Endodermal cell (in vitro differentiated cells): ENCODE measurements at regions not wholly inside any gene's neighbourhood (a gene's known extent, or its start where the extent isn't known, plus 50 kb on each side); places are given as distances from the start of the nearest gene placed in this dataset.

Experiments
- DNase-seq: peaks from one replicate; pipeline ENCODE4 v3.0.0-alpha.2; 2017
- H3K27ac ChIP-seq: 2 replicates; pipeline ENCODE4 v1.5.1; 2013; ENCODE audit warnings: mild to moderate bottlenecking, low read depth, low read length, moderate library complexity
- H3K27me3 ChIP-seq: 2 replicates; pipeline ENCODE4 v1.6.1; 2013; ENCODE audit warnings: mild to moderate bottlenecking, low read length, moderate library complexity; ENCODE audit not compliant: insufficient read depth, control insufficient read depth, poor library complexity, severe bottlenecking
- H3K36me3 ChIP-seq: 2 replicates; pipeline ENCODE4 v1.7.0; 2013; ENCODE audit warnings: mild to moderate bottlenecking, low read length, moderate library complexity; ENCODE audit not compliant: control insufficient read depth, insufficient read depth
- H3K4me1 ChIP-seq: one replicate; pipeline ENCODE4 v1.7.0; 2013; ENCODE audit warnings: low read length; ENCODE audit not compliant: control insufficient read depth, insufficient read depth
- H3K4me3 ChIP-seq: 2 replicates; pipeline ENCODE4 v1.5.1; 2013; ENCODE audit warnings: mild to moderate bottlenecking, low read length, moderate library complexity
- H3K9ac ChIP-seq: 2 replicates; pipeline ENCODE4 v1.6.1; 2013; ENCODE audit warnings: mild to moderate bottlenecking, low read length, moderate library complexity; ENCODE audit not compliant: poor library complexity, severe bottlenecking; ENCODE audit errors: extremely low read depth
- H3K9me3 ChIP-seq: 2 replicates; pipeline ENCODE4 v1.6.1; 2013; ENCODE audit warnings: mild to moderate bottlenecking, low read length, moderate library complexity; ENCODE audit not compliant: control insufficient read depth
- H3K27ac Mint-ChIP-seq: 2 replicates; pipeline ENCODE4 v1.8.0; 2020; ENCODE audit warnings: mixed read lengths
- H3K27me3 Mint-ChIP-seq: 2 replicates; pipeline ENCODE4 v1.8.0; 2021; ENCODE audit warnings: mild to moderate bottlenecking, mixed read lengths; ENCODE audit not compliant: insufficient read depth
- H3K36me3 Mint-ChIP-seq: 2 replicates; pipeline ENCODE4 v1.8.0; 2020; ENCODE audit warnings: low read depth, mixed read lengths
- H3K4me1 Mint-ChIP-seq: 2 replicates; pipeline ENCODE4 v1.8.0; 2020; ENCODE audit warnings: mixed read lengths
- H3K4me3 Mint-ChIP-seq: 2 replicates; pipeline ENCODE4 v1.8.0; 2020; ENCODE audit warnings: mild to moderate bottlenecking, moderate library complexity, mixed read lengths
- H3K9me3 Mint-ChIP-seq: 2 replicates; pipeline ENCODE4 v1.8.0; 2020; ENCODE audit warnings: mild to moderate bottlenecking, mixed read lengths
- CTCF ChIP-seq: fragments of 200-600 bp; sonication (generic); conservative IDR thresholded peaks from 2 replicates; pipeline ENCODE4 v1.5.0; 2021; ENCODE audit warnings: antibody characterized with exemption, mild to moderate bottlenecking
- WGBS, 2 experiments: methylation state at CpG; one replicate each; pipeline versions ENCODE4 v1.1.5 to v1.1.7; 2013; ENCODE audit warnings: missing lambda C conversion rate in 2 of 2, mixed read lengths in 1 of 2; ENCODE audit not compliant: insufficient coverage in 1 of 2, insufficient read length in 1 of 2; 5-methylcytosine and 5-hydroxymethylcytosine counted together

- Histone ChIP-seq H3K9ac (no peak overlapping the region), H3K27ac (no peak overlapping the region), H3K27me3 (peaks cover 7% of the 10 kb centered on the region), H3K9me3 (no peaks in the 10 kb centered on the region), H3K4me1 (no peaks in the 10 kb centered on the region), H3K36me3 (no peaks in the 10 kb centered on the region), H3K4me3 (no peak overlapping the region)
- no peaks in the 10 kb centered on the region for H3K9me3 Mint-ChIP-seq
- H3K27me3 Mint-ChIP-seq, result peaks cover 9% of the 10 kb centered on the region
- no peaks in the 10 kb centered on the region for H3K36me3 Mint-ChIP-seq
- no peak overlapping the region for H3K4me3 Mint-ChIP-seq
- H3K4me1 Mint-ChIP-seq, result peaks cover 2% of the 10 kb centered on the region
- no peak for TF ChIP-seq CTCF
- no peak for DNase-seq
- H3K27ac Mint-ChIP-seq, result no peak overlapping the region
These were observed 143.6 kb downstream of the TFAP2B start for GRCh38 chr6:50962213-50962759.

- Histone ChIP-seq H3K4me3 (no peak overlapping the region), H3K27me3 (peaks cover 7% of the 10 kb centered on the region), H3K9ac (no peak overlapping the region), H3K27ac (no peak overlapping the region), H3K9me3 (no peaks in the 10 kb centered on the region), H3K4me1 (no peaks in the 10 kb centered on the region), H3K36me3 (no peaks in the 10 kb centered on the region)
- Mint-ChIP-seq H3K27me3 (peaks cover 12% of the 10 kb centered on the region), H3K36me3 (no peaks in the 10 kb centered on the region), H3K4me3 (no peak overlapping the region), H3K27ac (no peak overlapping the region), H3K9me3 (no peaks in the 10 kb centered on the region), H3K4me1 (no peaks in the 10 kb centered on the region)
- 57 to 80% methylated on average over 4 to 6 of the region's 6 CpGs for WGBS, 2 experiments
- no peak for TF ChIP-seq CTCF
- DNase-seq, result no peak
These were observed 145.3 kb downstream of the TFAP2B start for GRCh38 chr6:50963952-50964351.

DNA sequence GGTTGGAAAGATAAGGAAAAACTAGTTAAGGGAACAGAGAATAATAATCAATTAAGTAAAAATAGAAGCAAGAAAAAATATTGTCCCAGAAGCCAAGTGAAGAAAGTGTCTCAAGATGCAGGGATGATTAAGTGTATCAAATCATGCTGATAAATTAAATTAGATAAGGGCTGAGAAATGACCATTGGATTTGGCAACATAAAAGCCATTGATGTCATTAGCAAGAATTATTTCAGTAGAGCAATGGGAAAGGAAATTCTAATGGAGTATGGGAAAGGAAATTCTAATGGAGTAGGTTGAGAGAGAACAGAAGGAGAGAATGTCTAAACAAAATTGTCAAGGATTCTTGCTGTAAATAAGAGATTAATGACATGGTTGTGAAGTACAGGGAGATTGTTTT lies 146.8 kb downstream of the TFAP2B start:
- H3K27ac Mint-ChIP-seq, result no peak overlapping the region
- Histone ChIP-seq H3K9ac (no peak overlapping the region), H3K36me3 (no peaks in the 10 kb centered on the region), H3K27me3 (peaks cover 7% of the 10 kb centered on the region), H3K27ac (no peak overlapping the region), H3K4me1 (no peaks in the 10 kb centered on the region), H3K4me3 (no peak overlapping the region), H3K9me3 (no peaks in the 10 kb centered on the region)
- no peaks in the 10 kb centered on the region for H3K9me3 Mint-ChIP-seq
- H3K36me3 Mint-ChIP-seq, result no peaks in the 10 kb centered on the region
- TF ChIP-seq CTCF, result no peak
- no peaks in the 10 kb centered on the region for H3K4me1 Mint-ChIP-seq
- peaks cover 18% of the 10 kb centered on the region for H3K27me3 Mint-ChIP-seq
- H3K4me3 Mint-ChIP-seq, result no peak overlapping the region
- no peak for DNase-seq
